HG03280 (cell line): ENCODE measurements at regions not wholly inside any gene's neighbourhood (a gene's known extent, or its start where the extent isn't known, plus 50 kb on each side); places are given as distances from the start of the nearest gene placed in this dataset.
"Not testable (repeated sequence)": the region's sequence is repeated elsewhere in the genome, so short reads cannot be mapped to it uniquely, and the experiment has no call there.

Experiments used
- ATAC-seq: cut with Tn5 transposase; IDR thresholded peaks from one replicate; pipeline ENCODE4 v1.9.1; 2021; ENCODE audit warnings: mild to moderate bottlenecking, moderate library complexity; ENCODE audit not compliant: unreplicated experiment

GRCh38 chr9:95788021-95788420 is 87.5 kb upstream of the ERCC6L2 start:
- no peak for ATAC-seq

DNA sequence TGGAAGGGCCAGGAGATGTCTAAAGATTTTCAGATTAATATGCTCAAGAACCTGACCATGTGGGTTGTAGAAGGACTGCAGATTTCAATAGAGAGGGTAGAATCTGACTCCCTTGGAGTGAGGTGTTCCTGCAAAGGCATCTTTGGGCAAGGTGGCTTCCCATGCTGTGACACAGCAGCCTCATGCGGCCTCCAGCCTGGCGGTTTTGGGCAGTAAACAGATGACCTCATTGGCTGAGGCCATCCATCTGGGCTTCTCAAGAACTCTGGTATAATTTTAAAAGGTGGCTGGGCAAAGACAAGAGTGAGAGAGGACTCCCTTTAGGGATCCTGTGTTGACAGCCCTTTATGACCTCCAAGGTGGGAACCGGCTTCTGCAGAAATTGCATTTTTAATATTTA is 90.3 kb upstream of the ERCC6L2 start:
- no peak for ATAC-seq

DNA sequence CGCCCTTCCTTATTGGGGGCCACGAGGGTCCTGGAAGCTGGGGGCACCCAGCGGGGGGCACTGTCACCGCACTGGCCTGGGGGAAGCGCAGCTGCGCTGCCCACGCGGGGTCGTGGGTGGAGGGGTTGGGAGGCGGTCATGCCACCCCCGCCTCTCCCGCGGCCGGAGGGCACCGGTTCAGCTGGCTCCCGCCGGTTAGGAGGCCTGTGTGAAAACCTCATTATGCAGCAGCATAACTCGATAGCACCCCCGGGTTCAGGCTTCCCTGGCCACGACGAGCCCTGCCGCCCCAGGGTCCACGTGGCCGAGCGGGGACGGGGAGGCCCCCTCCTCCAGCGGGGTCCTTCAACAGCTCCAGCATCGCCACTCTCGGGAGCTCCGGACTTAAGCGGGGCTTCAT is 91.2 kb upstream of the ERCC6L2 start:
- no peak for ATAC-seq

- no peak for ATAC-seq
Measured at GRCh38 chr9:95783426-95783975, 92.0 kb upstream of the ERCC6L2 start.

DNA sequence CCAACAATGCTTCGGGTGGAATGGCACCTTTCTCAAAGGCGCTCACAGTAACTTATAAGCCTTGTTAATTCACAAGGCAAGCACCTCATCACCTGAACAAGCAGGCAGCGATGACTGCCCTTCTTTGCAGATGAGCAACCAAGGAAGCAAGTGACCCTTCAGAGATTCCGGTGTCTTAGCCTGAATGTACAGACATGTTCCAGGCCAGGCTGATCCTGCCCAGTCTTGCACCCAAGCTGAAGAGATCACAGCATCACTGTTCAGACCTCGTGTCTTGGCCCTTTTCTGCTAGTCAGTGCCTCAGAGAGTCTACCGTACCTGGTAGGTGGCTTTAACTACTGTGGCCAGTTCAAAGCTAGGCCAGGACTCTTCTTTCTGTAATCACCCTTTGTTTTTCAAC is 94.7 kb upstream of the ERCC6L2 start:
- no peak for ATAC-seq

- ATAC-seq, result no peak
Measured at GRCh38 chr9:95780121-95780520, 95.4 kb upstream of the ERCC6L2 start.

DNA sequence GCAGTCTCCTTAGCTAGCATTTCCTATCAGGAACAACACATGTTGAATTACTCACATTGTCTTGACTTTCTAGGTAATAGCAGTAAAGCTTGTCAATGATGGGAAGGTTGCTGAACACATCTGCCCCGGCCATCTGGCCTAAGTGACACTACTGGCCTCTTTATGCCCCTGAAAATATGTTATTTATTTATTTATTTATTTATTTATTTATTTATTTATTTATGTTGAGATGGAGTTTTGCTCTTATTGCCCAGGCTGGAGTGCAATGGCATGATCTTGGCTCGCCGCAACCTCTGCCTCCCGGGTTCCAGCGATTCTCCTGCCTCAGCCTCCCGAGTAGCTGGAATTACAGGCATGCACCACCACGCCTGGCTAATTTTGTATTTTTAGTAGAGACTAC is 95.9 kb upstream of the ERCC6L2 start:
- ATAC-seq, result not testable (repeated sequence)

GRCh38 chr9:95778957-95779356 is 96.5 kb upstream of the ERCC6L2 start:
- ATAC-seq, result no peak

DNA sequence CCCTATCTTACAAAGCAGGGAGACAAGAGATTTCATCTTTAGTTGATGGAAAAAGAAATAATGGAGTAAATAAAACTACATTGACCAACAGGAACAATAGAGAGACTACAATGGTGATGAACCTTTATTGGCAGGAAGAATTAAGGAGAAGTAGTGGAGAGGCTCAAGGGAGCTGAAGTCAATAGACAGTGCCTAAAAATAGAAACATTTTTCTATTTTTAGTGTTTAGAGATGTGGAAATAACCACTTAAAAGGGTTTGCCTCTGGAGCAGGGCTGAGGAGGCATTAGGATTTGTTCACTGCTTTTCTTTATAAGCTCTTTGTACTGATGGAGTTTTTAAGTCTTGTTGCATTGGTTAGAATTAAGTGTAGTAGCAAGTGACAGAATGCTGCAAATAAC is 98.4 kb upstream of the ERCC6L2 start:
- no peak for ATAC-seq

DNA sequence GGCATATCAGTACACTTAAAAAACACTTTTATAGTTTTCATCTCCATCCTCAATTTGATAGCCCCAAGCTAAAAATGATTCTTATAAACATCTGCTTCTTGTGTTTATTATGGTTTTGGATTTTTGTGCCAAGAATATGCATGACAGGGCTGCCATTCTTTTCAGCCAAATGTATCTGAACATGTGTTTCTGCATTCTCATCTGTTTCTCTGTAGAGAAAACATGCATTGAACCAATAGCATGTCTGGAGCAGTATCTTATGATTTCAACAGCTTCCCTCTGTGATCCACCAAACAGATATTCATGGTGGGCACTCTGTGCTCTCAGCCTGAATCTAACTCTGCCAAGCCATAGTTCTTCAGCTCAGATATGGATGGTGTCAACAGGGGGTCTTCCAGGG is 99.3 kb upstream of the ERCC6L2 start:
- no peak for ATAC-seq

GRCh38 chr9:95775191-95775590 is 100.3 kb upstream of the ERCC6L2 start:
- no peak for ATAC-seq

- no peak for ATAC-seq
Measured at GRCh38 chr9:95773053-95773418, 102.5 kb upstream of the ERCC6L2 start.

GRCh38 chr9:95772320-95773052 is 103.0 kb upstream of the ERCC6L2 start:
- no peak for ATAC-seq

DNA sequence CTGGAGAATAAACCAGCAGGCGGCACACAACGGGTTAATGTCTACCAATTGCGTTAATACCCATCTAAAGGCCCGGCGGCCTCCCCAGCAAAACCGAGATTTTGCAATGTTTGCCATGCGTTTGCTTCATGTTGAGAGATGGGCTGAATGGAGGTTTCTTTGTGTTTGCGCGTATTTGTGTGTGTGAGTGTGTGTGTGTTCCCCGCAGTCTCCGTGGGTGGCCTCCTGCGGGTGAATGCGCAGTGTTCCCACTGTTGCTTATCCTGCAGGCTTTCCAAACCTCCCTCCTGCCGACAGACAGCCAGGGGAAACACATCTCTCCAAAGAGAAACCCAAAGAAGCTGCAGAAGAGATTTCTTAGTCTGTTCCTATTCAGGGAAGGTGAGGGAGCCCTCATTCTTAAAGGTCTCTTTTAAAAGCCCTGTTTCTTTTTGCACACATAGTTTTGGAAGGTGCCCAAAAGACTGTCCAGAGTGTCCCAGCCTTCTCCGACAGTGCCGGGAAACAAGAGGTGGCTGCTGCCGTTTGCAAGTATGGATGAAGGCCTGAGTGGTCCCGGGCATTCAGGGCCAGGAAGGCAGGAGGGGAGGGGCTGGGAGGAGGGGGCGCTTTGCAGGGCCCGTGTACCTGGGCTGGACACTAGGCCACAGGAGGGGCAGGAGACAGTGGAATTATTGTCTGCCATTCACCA is 103.8 kb upstream of the ERCC6L2 start:
- ATAC-seq, result no peak

DNA sequence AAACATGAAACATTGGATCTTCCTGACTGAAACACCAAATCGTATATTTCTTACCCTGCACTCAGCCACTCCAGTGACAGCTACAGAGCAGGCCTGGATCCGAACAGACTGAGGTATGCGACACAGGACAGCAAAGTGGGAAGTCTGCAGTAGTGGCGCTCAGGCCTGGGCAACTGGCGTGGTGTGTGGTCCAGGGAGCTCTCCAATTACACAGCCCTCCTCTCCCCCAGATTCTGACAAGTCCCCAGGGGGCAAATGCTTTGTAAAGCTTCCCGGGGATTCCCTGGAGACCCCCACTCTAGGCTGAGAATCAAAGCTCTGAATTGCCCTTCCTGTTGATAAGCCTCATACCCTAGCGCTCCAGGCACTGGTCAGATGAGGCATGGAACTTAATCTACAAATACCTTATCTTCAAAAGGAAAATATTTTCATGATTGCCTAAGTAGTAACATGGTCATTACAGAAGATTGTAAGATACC is 104.8 kb upstream of the ERCC6L2 start:
- no peak for ATAC-seq

- no peak for ATAC-seq
Measured at GRCh38 chr9:95769909-95770433, 105.5 kb upstream of the ERCC6L2 start.

DNA sequence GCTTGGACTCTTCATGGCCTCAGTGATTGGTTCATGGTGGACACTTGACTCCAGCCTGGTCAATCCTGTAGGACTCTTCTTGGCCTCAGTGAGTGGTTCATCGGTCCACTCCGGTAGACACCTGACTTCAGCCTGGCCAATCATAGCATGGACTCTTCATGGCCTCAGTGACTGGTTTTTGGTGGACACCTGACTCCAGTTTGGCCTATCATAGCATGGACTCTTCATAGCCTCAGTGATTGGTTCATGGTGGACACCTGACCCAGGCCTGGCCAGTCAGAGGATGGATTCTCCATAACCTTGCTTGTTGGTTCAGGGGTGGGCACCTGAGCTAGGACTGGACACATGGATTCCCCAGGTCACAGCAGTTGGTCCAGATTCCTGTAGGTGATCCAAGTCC is 106.0 kb upstream of the ERCC6L2 start:
- ATAC-seq, result no peak

- ATAC-seq, result no peak
Measured at GRCh38 chr9:95766906-95767305, 108.6 kb upstream of the ERCC6L2 start.

- ATAC-seq, result no peak
Measured at GRCh38 chr9:95764533-95765319, 110.8 kb upstream of the ERCC6L2 start.

DNA sequence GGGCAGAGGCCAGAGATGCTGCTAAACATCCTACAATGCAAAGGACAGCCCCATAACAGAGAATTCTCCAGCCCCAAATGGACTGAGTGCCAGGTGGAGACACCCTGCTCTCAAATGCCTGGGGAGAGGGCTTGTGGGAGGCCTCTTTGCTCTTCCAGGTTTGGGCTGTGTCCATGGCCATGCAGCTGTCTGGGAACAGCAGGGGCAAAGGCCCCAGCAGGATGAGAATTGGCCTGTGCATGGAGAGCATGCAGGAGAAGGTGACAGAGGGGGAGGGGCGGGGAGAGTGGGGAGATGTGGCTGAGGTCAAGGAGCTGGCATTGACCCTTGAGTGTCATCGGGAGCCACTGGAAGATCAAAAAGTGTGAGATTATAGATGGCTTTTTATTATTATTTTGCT is 111.5 kb upstream of the ERCC6L2 start:
- ATAC-seq, result no peak

- ATAC-seq, result no peak
Measured at GRCh38 chr9:95763006-95763405, 112.5 kb upstream of the ERCC6L2 start.
